SK-N-SH (cell line): ENCODE measurements at regions not wholly inside any gene's neighbourhood (a gene's known extent, or its start where the extent isn't known, plus 50 kb on each side); places are given as distances from the start of the nearest gene placed in this dataset.

Experiments
- CTCF ChIA-PET: fragments of 300-600, 350-600 bp; formaldehyde crosslinking; extraction: SDS; loops from one replicate; lab custom pipeline; 2021; lab: Yijun Ruan, JAX
- POLR2A ChIA-PET: fragments of 350-600 bp; sonication (Branson Sonifier 250); formaldehyde crosslinking; extraction: SDS; loops from one replicate; lab custom pipeline; 2020; ENCODE audit warnings: antibody characterized with exemption, inconsistent platforms; lab: Yijun Ruan, JAX
- DNase-seq: peaks from one replicate; pipeline ENCODE4 v3.0.0; 2012
- H2AFZ ChIP-seq: fragments of 200-600 bp; sonication (generic); 2 replicates; pipeline ENCODE4 v1.8.1; 2016; ENCODE audit warnings: antibody characterized with exemption, mild to moderate bottlenecking, low read depth
- H3F3A ChIP-seq: fragments of 200-600 bp; sonication (generic); replicated peaks from 2 replicates; pipeline ENCODE3; 2016; ENCODE audit warnings: antibody characterized with exemption, mild to moderate bottlenecking; ENCODE audit not compliant: insufficient read depth
- H3K27ac ChIP-seq, 2 experiments: fragments of 200-500 bp in 1 of 2; fragments of 200-600 bp in 1 of 2; sonication (Bioruptor generic) in 1 of 2; sonication (generic), shearing (Covaris generic) in 1 of 2; 2 replicates each; pipeline versions ENCODE4 v1.5.1 to v1.6.1; 2014 to 2016; ENCODE audit warnings: low read depth in 2 of 2, inconsistent platforms in 1 of 2, low read length in 1 of 2, mild to moderate bottlenecking in 1 of 2, mixed read lengths in 1 of 2
- H3K27me3 ChIP-seq: fragments of 200-600 bp; sonication (generic), shearing (Covaris generic); 2 replicates; pipeline ENCODE4 v1.6.1; 2016; ENCODE audit warnings: mixed run types; ENCODE audit not compliant: insufficient read depth
- H3K36me3 ChIP-seq, 2 experiments: fragments of 200-500 bp in 1 of 2; fragments of 200-600 bp in 1 of 2; sonication (Bioruptor generic) in 1 of 2; sonication (generic) in 1 of 2; replicated peaks in 1 of 2; 2 replicates each; pipeline versions ENCODE3 to v1.5.1; 2014 to 2016; ENCODE audit warnings: low read length in 1 of 2, mild to moderate bottlenecking in 1 of 2; ENCODE audit not compliant: insufficient read depth in 2 of 2, control insufficient read depth in 1 of 2
- H3K4me1 ChIP-seq, 2 experiments: fragments of 200-500 bp in 1 of 2; fragments of 200-600 bp in 1 of 2; sonication (Bioruptor generic) in 1 of 2; sonication (generic), shearing (Covaris generic) in 1 of 2; 2 replicates each; pipeline versions ENCODE4 v1.5.1 to v1.6.1; 2014 to 2016; ENCODE audit warnings: low read depth in 1 of 2, low read length in 1 of 2, mixed run types in 1 of 2; ENCODE audit not compliant: insufficient read depth in 2 of 2, control insufficient read depth in 1 of 2
- H3K4me2 ChIP-seq: fragments of 200-600 bp; sonication (generic), shearing (Covaris generic); 2 replicates; pipeline ENCODE4 v1.6.1; 2017; ENCODE audit warnings: mixed run types
- H3K4me3 ChIP-seq, 2 experiments: fragments of 200-500 bp in 1 of 2; fragments of 200-600 bp in 1 of 2; sonication (Bioruptor generic) in 1 of 2; sonication (generic), shearing (Covaris generic) in 1 of 2; 2 replicates each; pipeline versions ENCODE4 v1.5.1 to v1.8.1; 2014 to 2016; ENCODE audit warnings: low read depth in 2 of 2, inconsistent platforms in 1 of 2, low read length in 1 of 2, mild to moderate bottlenecking in 1 of 2, mixed read lengths in 1 of 2, moderate library complexity in 1 of 2
- H3K79me2 ChIP-seq: fragments of 200-600 bp; sonication (generic); 2 replicates; pipeline ENCODE4 v1.8.1; 2017; ENCODE audit warnings: mild to moderate bottlenecking; ENCODE audit not compliant: insufficient read depth
- H3K9ac ChIP-seq: fragments of 200-600 bp; sonication (generic); 2 replicates; pipeline ENCODE4 v1.6.1; 2017; ENCODE audit warnings: mixed run types
- H3K9me2 ChIP-seq: fragments of 200-600 bp; sonication (generic); 2 replicates; pipeline ENCODE4 v1.6.1; 2017; ENCODE audit warnings: mixed run types
- H3K9me3 ChIP-seq: fragments of 200-600 bp; sonication (generic); 2 replicates; pipeline ENCODE4 v1.6.1; 2017; ENCODE audit warnings: mixed run types, mild to moderate bottlenecking, moderate library complexity
- H4K20me1 ChIP-seq: fragments of 200-600 bp; sonication (generic); 2 replicates; pipeline ENCODE4 v1.6.1; 2017; ENCODE audit warnings: mild to moderate bottlenecking, mixed run types; ENCODE audit not compliant: insufficient read depth
- CHD2 ChIP-seq: fragments of 150-350 bp; IDR thresholded peaks from 2 replicates; pipeline ENCODE4 v1.6.1; 2018; ENCODE audit warnings: low read length; ENCODE audit not compliant: partially characterized antibody
- CTCF ChIP-seq: fragments of 200-600 bp; sonication (generic); IDR thresholded peaks from 2 replicates; pipeline ENCODE4 v1.6.1; 2017; ENCODE audit warnings: antibody characterized with exemption, mild to moderate bottlenecking, moderate library complexity
- ELF1 ChIP-seq: IDR thresholded peaks from 2 replicates; pipeline ENCODE4 v1.4.0; 2012
- EP300 ChIP-seq, 2 experiments: IDR thresholded peaks; 2 replicates each; pipeline versions ENCODE4 v1.4.0 to v1.6.1; 2012; ENCODE audit warnings: borderline replicate concordance in 1 of 2, low read depth in 1 of 2, low read length in 1 of 2
- EZH2phosphoT487 ChIP-seq: fragments of 200-600 bp; sonication (generic); IDR thresholded peaks from 2 replicates; pipeline ENCODE4 v1.6.1; 2017; ENCODE audit warnings: low read depth, mixed run types, mild to moderate bottlenecking, antibody characterized with exemption, moderate library complexity, borderline replicate concordance
- FOSL2 ChIP-seq: IDR thresholded peaks from 2 replicates; pipeline ENCODE4 v1.4.0; 2012; ENCODE audit warnings: low read depth, mild to moderate bottlenecking, moderate library complexity, borderline replicate concordance
- FOXM1 ChIP-seq: IDR thresholded peaks from 2 replicates; pipeline ENCODE4 v1.4.0; 2012; ENCODE audit warnings: low read depth, mild to moderate bottlenecking
- JUND ChIP-seq: IDR thresholded peaks from 2 replicates; pipeline ENCODE4 v1.4.0; 2012
- NRF1 ChIP-seq: IDR thresholded peaks from 2 replicates; pipeline ENCODE4 v1.6.1; 2012; ENCODE audit warnings: low read depth, mild to moderate bottlenecking, low read length
- PBX3 ChIP-seq: IDR thresholded peaks from 2 replicates; pipeline ENCODE4; 2012
- POLR2AphosphoS5 ChIP-seq: IDR thresholded peaks from 2 replicates; pipeline ENCODE4 v1.6.1; 2012; ENCODE audit warnings: low read depth, low read length
- RFX5 ChIP-seq: IDR thresholded peaks from 2 replicates; pipeline ENCODE4 v1.6.1; 2012; ENCODE audit warnings: mild to moderate bottlenecking, improper control_type of control experiment, low read length
- RXRA ChIP-seq: IDR thresholded peaks from 2 replicates; pipeline ENCODE4 v1.4.0; 2012; ENCODE audit warnings: low read depth, mild to moderate bottlenecking, borderline replicate concordance
- TAF1 ChIP-seq: IDR thresholded peaks from 2 replicates; pipeline ENCODE4 v1.6.1; 2012; ENCODE audit warnings: low read depth, mild to moderate bottlenecking, low read length, moderate library complexity, borderline replicate concordance
- TCF12 ChIP-seq: IDR thresholded peaks from 2 replicates; pipeline ENCODE4 v1.4.0; 2012
- TEAD4 ChIP-seq: IDR thresholded peaks from 2 replicates; pipeline ENCODE4 v1.4.0; 2012; ENCODE audit warnings: mild to moderate bottlenecking, borderline replicate concordance; ENCODE audit not compliant: insufficient read depth
- USF2 ChIP-seq: fragments of 150-350 bp; IDR thresholded peaks from 2 replicates; pipeline ENCODE4 v1.6.1; 2017; ENCODE audit warnings: antibody characterized with exemption, low read length, low read depth, borderline replicate concordance
- ZBTB33 ChIP-seq: IDR thresholded peaks from 2 replicates; pipeline ENCODE4 v1.4.0; 2012; ENCODE audit warnings: low read depth, borderline replicate concordance
- WGBS: methylation state at CpG from one replicate; pipeline ENCODE4 v1.1.6; 2017; ENCODE audit warnings: low lambda C conversion rate; 5-methylcytosine and 5-hydroxymethylcytosine counted together

GRCh38 chr5:93821891-93822415, 80.6 kb upstream of the POU5F2 start (continued):
- TF ChIP-seq NRF1 (no peak), RFX5 (no peak)

DNA sequence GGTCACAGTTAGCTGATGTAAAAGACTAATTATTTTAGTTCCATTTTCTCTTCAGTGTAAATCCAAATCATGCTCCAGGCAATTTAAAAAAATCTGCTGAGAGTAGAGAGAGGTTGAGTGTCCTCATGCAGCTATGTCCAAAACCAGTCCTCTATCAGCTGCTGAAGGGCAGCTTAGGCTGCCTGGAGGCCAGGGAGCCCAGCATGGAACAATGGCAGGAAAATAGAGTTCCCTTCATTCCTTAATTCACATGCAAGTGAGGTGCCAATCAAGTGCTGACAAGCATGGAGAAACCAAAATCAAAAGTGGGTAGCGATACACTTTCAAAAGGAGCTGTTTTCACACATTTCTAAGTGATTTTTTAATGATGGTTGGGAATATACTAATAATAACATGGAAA, 78.3 kb upstream of the POU5F2 start:
- Histone ChIP-seq H3K4me1 (peaks cover 0 to 3% of the 10 kb centered on the region in 2 experiments; a peak in 2 of 4 replicates), H3K9me2 (no peaks in the 10 kb centered on the region), H3K9ac (no peak overlapping the region), H3K9me3 (no peaks in the 10 kb centered on the region), H3K36me3 (peaks cover 0 to 4% of the 10 kb centered on the region in 2 experiments), H3K79me2 (no peaks in the 10 kb centered on the region), H3K27ac (no peak overlapping the region), H3F3A (no peaks in the 10 kb centered on the region), H3K27me3 (no peaks in the 10 kb centered on the region), H3K4me2 (no peak overlapping the region), H3K4me3 (no peak overlapping the region), H4K20me1 (no peaks in the 10 kb centered on the region), H2AFZ (no peak overlapping the region)
- ChIA-PET CTCF (no interaction called here), POLR2A (no interaction called here)
- WGBS = 100% methylated on average over 1 of the region's 1 CpG
- no peak for TF ChIP-seq JUND
- no peak for TF ChIP-seq CTCF
- TF ChIP-seq TCF12 = no peak
- TF ChIP-seq CHD2 = no peak
- no peak for TF ChIP-seq EZH2phosphoT487
- TF ChIP-seq PBX3 = no peak
- no peak for TF ChIP-seq FOSL2
- TF ChIP-seq TAF1 = no peak
- TF ChIP-seq RXRA = no peak
- TF ChIP-seq TEAD4 = no peak
- no peak for TF ChIP-seq USF2
- no peak for TF ChIP-seq ELF1
- no peak for TF ChIP-seq EP300 (IDR thresholded peaks at IDR 0.05; ENCODE audit: borderline replicate concordance in 1 of 2, low read depth in 1 of 2, low read length in 1 of 2)
- TF ChIP-seq ZBTB33 = no peak
- no peak for TF ChIP-seq POLR2AphosphoS5
- no peak for TF ChIP-seq NRF1
- no peak for TF ChIP-seq FOXM1
- DNase-seq = no peak
